Ovary (tissue), 3 donors: ENCODE measurements at regions not wholly inside any gene's neighbourhood (a gene's known extent, or its start where the extent isn't known, plus 50 kb on each side); places are given as distances from the start of the nearest gene placed in this dataset.

Source experiments
- CTCF ChIP-seq, 3 donors: fragments of 450-650 bp in 2 of 3; fragments of 200-600 bp in 1 of 3; IDR thresholded peaks; one replicate each; pipeline versions ENCODE4 v1.5.1 to v1.8.0; 2016 to 2022; ENCODE audit warnings: antibody characterized with exemption in 3 of 3, mild to moderate bottlenecking in 1 of 3
- POLR2A ChIP-seq: fragments of 450-650 bp; IDR thresholded peaks from one replicate; pipeline ENCODE4 v1.6.1; 2017; ENCODE audit warnings: antibody characterized with exemption, mild to moderate bottlenecking, moderate library complexity
- donor health status: DM: no; HTN: no; CAD: no.

GRCh38 chr5:145084834-145085233 lies 750.3 kb downstream of the PRELID2 start:
- TF ChIP-seq POLR2A (no peak), CTCF (IDR thresholded peaks at IDR 0.05) (no peak)
